ENCODE measurements at regions not wholly inside any gene's neighbourhood (a gene's known extent, or its start where the extent isn't known, plus 50 kb on each side); places are given as distances from the start of the nearest gene placed in this dataset.

DNA sequence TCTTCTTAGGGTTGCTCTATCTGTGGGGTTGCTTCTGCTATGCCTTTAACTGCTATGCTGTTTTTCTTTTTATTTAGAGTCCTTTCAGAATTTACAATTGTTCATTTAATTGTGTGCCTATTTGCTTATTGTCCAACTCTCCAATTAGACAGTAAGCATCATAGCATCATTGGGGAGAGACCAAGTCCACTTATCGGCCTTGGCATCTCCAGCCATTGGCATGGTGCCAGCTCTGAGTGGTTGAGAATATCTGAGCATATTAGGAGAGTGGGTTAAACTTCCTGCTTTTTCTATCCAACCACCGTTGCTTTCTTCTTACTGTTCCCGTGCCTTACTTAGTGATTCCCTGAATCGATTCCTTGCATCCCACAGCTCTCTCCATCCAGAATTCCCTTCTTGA, 535.0 kb downstream of the AJAP1 start:
- Histone ChIP-seq H3K27ac (no peak overlapping the region), H3K4me3 (no peak overlapping the region)
- TF ChIP-seq, protein P1, sequence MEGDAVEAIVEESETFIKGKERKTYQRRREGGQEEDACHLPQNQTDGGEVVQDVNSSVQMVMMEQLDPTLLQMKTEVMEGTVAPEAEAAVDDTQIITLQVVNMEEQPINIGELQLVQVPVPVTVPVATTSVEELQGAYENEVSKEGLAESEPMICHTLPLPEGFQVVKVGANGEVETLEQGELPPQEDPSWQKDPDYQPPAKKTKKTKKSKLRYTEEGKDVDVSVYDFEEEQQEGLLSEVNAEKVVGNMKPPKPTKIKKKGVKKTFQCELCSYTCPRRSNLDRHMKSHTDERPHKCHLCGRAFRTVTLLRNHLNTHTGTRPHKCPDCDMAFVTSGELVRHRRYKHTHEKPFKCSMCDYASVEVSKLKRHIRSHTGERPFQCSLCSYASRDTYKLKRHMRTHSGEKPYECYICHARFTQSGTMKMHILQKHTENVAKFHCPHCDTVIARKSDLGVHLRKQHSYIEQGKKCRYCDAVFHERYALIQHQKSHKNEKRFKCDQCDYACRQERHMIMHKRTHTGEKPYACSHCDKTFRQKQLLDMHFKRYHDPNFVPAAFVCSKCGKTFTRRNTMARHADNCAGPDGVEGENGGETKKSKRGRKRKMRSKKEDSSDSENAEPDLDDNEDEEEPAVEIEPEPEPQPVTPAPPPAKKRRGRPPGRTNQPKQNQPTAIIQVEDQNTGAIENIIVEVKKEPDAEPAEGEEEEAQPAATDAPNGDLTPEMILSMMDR (IDR thresholded peaks at IDR 0.05) = no peak
- DNase-seq (ENCODE audit: low spot score) = no peak

DNA sequence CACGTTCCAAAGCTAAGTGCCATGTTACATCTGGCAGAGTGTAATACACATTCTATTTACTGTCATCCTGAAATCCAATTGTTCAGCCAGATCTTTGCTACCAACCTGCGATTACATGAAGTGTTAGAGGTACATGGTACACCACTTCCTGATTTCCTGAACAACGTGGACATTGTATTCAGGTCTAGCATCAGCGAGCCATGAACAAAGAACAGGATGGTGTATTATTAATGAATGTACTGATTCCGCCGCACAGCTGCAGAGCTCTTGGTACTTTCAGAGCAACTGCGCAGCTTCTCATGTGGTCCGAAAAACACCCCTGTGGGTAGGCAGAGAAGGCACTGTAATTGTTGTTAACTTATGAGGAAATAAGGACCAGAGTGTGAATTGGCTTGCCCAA, 511.4 kb downstream of the AJAP1 start:
- Histone ChIP-seq H3K4me3 (no peak overlapping the region), H3K27ac (no peak overlapping the region)
- no peak for DNase-seq (ENCODE audit: low spot score)
- TF ChIP-seq, protein P1 (IDR thresholded peaks at IDR 0.05) = no peak

DNA sequence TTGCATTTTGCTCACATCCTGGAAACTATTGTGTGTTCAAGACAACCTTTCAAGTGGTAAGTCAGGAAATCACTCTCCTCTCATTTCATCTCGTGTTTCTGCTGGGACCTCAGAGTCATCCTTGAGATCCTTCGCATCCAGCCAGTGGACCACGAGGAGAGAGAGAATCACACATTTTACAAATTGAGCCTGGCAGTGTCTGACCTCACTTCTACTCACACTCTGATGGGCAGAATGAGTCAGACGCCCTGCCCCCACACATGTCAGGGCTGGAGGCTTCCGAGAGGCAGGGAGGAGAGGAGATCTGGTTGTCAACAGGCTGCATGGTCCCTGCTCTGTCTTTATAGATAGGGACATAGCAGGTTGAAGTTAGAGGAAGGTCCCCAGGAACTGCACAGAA, 509.7 kb downstream of the AJAP1 start:
- no peak overlapping the region for H3K27ac ChIP-seq

DNA sequence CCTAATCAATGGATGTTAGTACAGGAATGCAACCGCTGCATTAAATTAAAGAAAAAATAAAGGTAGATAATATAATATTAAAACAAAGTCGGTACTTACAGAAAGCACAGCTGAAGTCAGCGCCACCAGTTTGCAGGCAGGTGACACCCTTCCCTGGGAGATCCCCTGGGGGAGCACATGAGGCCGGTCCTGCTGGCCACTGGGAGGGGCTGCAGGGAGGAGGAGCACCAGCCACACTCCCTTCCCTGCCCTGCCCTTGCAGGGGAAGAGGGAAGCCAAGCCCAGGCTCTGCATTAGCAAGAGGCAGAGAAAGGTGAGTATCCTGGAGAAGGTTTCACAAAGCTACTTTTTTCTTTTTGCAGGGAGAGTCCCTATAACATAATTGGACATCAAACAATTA, 507.0 kb downstream of the AJAP1 start:
- Histone ChIP-seq H3K27ac (no peak overlapping the region), H3K4me3 (no peak overlapping the region)
- TF ChIP-seq, protein P1 (IDR thresholded peaks at IDR 0.05) = no peak
- peak; percentile 52 for DNase-seq (ENCODE audit: low spot score)

More for the DNA sequence above, 509.7 kb downstream of the AJAP1 start:
- TF ChIP-seq, protein P1 (IDR thresholded peaks at IDR 0.05) = no peak
- no peak overlapping the region for H3K4me3 ChIP-seq
- DNase-seq (ENCODE audit: low spot score) = no peak

DNA sequence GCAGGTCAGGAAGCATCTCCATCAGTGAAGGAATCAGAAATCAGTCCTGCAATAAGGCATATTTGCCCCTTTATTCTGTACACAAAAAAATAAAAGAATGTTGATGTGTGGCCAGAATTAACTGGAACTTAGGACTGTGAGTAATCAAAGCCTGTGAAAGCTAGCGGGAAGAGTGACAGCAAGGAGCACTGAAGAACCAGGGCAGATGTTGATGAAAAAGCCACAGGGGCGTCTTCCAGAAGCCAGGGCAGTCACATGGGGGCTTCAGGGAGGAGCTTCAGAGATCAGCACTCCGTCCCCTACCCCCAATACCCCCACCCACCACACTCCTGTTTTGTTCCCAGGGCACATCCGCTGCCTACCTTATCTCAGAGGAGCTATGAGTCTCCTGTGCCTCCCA, 502.8 kb downstream of the AJAP1 start:
- DNase-seq (ENCODE audit: low spot score) = no peak
- H3K27ac ChIP-seq = no peak overlapping the region
- TF ChIP-seq, protein P1 (IDR thresholded peaks at IDR 0.05) = no peak
- no peak overlapping the region for H3K4me3 ChIP-seq

DNA sequence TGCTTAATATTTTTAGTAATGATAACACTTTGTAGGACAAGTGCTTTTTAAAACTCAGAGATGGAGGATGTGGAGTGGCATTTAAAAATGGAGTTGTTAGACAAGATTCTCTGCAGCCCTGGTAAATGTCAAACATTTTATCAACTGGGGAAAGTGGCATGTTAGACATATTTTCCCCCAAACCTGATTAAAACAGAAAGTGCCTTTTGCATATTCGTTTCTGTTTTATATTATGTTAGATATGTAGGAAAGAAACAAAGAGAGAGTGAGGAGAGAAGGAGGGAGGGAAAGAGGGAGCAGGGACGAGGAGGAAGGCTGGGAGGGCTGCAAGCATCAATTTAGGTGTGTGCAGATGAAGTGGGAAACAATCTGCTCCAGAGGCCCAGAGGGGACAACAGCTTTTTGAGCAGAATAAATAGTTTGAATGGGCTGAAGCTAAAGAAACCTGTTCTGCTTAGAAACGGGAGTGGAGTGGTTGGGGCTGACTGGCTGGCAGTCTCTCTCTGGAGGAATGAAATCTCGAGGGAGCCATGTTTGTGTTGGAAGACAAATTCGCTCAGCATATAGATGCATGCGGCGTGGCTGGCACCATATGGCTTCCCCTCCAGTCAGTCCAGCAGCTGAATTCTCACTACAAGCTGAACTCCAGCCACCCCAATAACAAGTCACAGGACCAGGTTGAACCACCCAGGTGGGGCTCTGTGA, 502.2 kb downstream of the AJAP1 start:
- no peak overlapping the region for H3K27ac ChIP-seq
- DNase-seq (ENCODE audit: low spot score) = no peak
- no peak overlapping the region for H3K4me3 ChIP-seq
- TF ChIP-seq, protein P1 (IDR thresholded peaks at IDR 0.05) = no peak

DNA sequence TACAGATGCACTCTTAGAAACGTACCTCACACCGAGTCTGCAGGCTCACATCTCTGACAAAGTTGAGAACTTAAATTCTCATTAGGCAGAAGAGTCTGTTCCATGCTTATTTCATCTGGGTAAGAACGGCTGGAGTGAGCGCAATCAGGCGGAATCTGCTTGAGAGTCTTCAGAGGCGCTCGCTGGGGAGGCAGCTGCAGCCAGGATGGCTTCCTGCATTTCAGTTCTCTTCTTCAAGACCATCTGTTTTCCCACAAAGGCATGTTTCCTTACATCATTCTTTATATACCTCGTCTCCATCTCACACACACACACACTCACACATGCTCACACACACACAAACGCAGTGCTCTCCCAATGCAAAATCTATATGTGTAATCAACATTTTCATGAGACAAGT, 497.1 kb downstream of the AJAP1 start:
- Histone ChIP-seq H3K27ac (no peak overlapping the region), H3K4me3 (no peak overlapping the region)
- DNase-seq (ENCODE audit: low spot score) = no peak

More for the DNA sequence above, 497.1 kb downstream of the AJAP1 start:
- TF ChIP-seq, protein P1 (IDR thresholded peaks at IDR 0.05) = no peak
